Endothelial cell of umbilical vein (primary cell): ENCODE measurements at regions not wholly inside any gene's neighbourhood (a gene's known extent, or its start where the extent isn't known, plus 50 kb on each side); places are given as distances from the start of the nearest gene placed in this dataset.

ENCODE experiments used
- BruUV-seq: library from RNA; stranded (reverse); fragments of 400-500 nt; replicated peaks from 2 replicates; lab custom pipeline; 2021; lab: Mats Ljungman, UMichigan
- CTCF ChIA-PET: fragments of 300-600, 350-600 bp; sonication (Branson Sonifier 250); formaldehyde crosslinking; loops from one replicate; lab custom pipeline; 2021; ENCODE audit warnings: antibody characterized with exemption, inconsistent platforms; lab: Charles Lee
- POLR2A ChIA-PET: fragments of 300-600, 350-600 bp; sonication (Branson Sonifier 250); formaldehyde crosslinking; loops from one replicate; lab custom pipeline; 2021; ENCODE audit warnings: antibody characterized with exemption, inconsistent platforms; lab: Charles Lee
- DNase-seq: peaks from one replicate; pipeline ENCODE4 v3.0.0-alpha.2; 2011; ENCODE audit warnings: low read depth, low spot score
- FAIRE-seq: peaks from 2 replicates; lab custom pipeline; 2011; peaks lifted over from hg19 to GRCh38; lab: Jason Lieb, UNC
- H2AFZ ChIP-seq: 2 replicates; pipeline ENCODE4 v1.6.0; 2012; ENCODE audit warnings: low read depth, low read length, control low read depth, inconsistent platforms
- H3K27ac ChIP-seq: 2 replicates; pipeline ENCODE4 v1.5.1; 2011; ENCODE audit warnings: low read depth, mild to moderate bottlenecking, control low read depth, low read length, moderate library complexity; ENCODE audit not compliant: insufficient read depth
- H3K27me3 ChIP-seq, 2 experiments: 2 replicates each; pipeline versions ENCODE4 v1.6.0 to v1.6.1; 2011; ENCODE audit warnings: low read length in 2 of 2, mixed read lengths in 1 of 2; ENCODE audit not compliant: control insufficient read depth in 2 of 2, insufficient read depth in 2 of 2
- H3K36me3 ChIP-seq, 2 experiments: 2 replicates in 1 of 2; 3 replicates in 1 of 2; pipeline ENCODE4 v1.5.1; 2011; ENCODE audit warnings: low read length in 2 of 2, mild to moderate bottlenecking in 1 of 2, moderate library complexity in 1 of 2; ENCODE audit not compliant: control insufficient read depth in 2 of 2, insufficient read depth in 2 of 2; ENCODE audit errors: extremely low read depth in 1 of 2
- H3K4me1 ChIP-seq: 3 replicates; pipeline ENCODE4 v1.5.1; 2011; ENCODE audit warnings: mild to moderate bottlenecking, low read length; ENCODE audit not compliant: control insufficient read depth, insufficient read depth; ENCODE audit errors: extremely low read depth
- H3K4me2 ChIP-seq: 2 replicates; pipeline ENCODE4 v1.6.1; 2011; ENCODE audit warnings: low read length, control low read depth, mixed read lengths; ENCODE audit not compliant: insufficient read depth
- H3K4me3 ChIP-seq, 3 experiments: fragments of 200-600 bp in 1 of 3; sonication (generic), shearing (Covaris generic) in 1 of 3; replicated peaks in 1 of 3; 2 replicates each; pipeline ENCODE4 v1.5.1; 2011 to 2016; ENCODE audit warnings: control low read depth in 3 of 3, low read length in 3 of 3, mild to moderate bottlenecking in 2 of 3, inconsistent platforms in 1 of 3, low read depth in 1 of 3, moderate library complexity in 1 of 3; ENCODE audit not compliant: insufficient read depth in 1 of 3
- H3K79me2 ChIP-seq: 2 replicates; pipeline ENCODE4 v1.6.0; 2012; ENCODE audit warnings: low read length, inconsistent platforms; ENCODE audit not compliant: control insufficient read depth, insufficient read depth
- H3K9ac ChIP-seq: replicated peaks from 2 replicates; pipeline ENCODE3; 2011; ENCODE audit warnings: low read length, control low read depth; ENCODE audit not compliant: insufficient read depth; ENCODE audit errors: extremely low read depth
- H3K9me1 ChIP-seq: replicated peaks from 3 replicates; pipeline ENCODE4 v1.6.0; 2011; ENCODE audit warnings: mild to moderate bottlenecking, low read length; ENCODE audit not compliant: control insufficient read depth, insufficient read depth; ENCODE audit errors: extremely low read depth
- H3K9me3 ChIP-seq: replicated peaks from 2 replicates; pipeline ENCODE4 v1.5.1; 2012; ENCODE audit warnings: low read length, inconsistent platforms; ENCODE audit not compliant: control insufficient read depth, insufficient read depth
- H4K20me1 ChIP-seq: replicated peaks from 2 replicates; pipeline ENCODE3; 2011; ENCODE audit warnings: mild to moderate bottlenecking, low read length; ENCODE audit not compliant: control insufficient read depth, insufficient read depth; ENCODE audit errors: extremely low read depth
- EZH2 ChIP-seq: IDR thresholded peaks from 2 replicates; pipeline ENCODE4 v1.6.1; 2012; ENCODE audit warnings: borderline replicate concordance, low read depth, mild to moderate bottlenecking, moderate library complexity, low read length, inconsistent platforms; ENCODE audit not compliant: severe bottlenecking
- FOS ChIP-seq: IDR thresholded peaks from 2 replicates; pipeline ENCODE4 v1.6.1; 2011; ENCODE audit warnings: mild to moderate bottlenecking, low read length, moderate library complexity, borderline replicate concordance; ENCODE audit not compliant: insufficient read depth
- GATA2 ChIP-seq: IDR thresholded peaks from 2 replicates; pipeline ENCODE4 v1.7.0; 2011; ENCODE audit warnings: low read depth, mild to moderate bottlenecking, moderate library complexity, mixed read lengths, low read length; ENCODE audit not compliant: insufficient read length, insufficient read depth
- JUN ChIP-seq: IDR thresholded peaks from 2 replicates; pipeline ENCODE4 v1.6.1; 2011; ENCODE audit warnings: borderline replicate concordance, low read depth; ENCODE audit not compliant: insufficient read length, insufficient read depth
- MAX ChIP-seq: IDR thresholded peaks from 2 replicates; pipeline ENCODE4 v1.6.1; 2011; ENCODE audit not compliant: insufficient read depth, insufficient read length
- MYC ChIP-seq: IDR thresholded peaks from one replicate; pipeline ENCODE4 v1.6.1; 2011; ENCODE audit warnings: mild to moderate bottlenecking, low read depth, low read length
- POLR2A ChIP-seq: IDR thresholded peaks from 2 replicates; pipeline ENCODE4 v1.6.1; 2012; ENCODE audit warnings: low read depth, mild to moderate bottlenecking, control low read depth, low read length
- POLR2AphosphoS5 ChIP-seq: IDR thresholded peaks from 2 replicates; pipeline ENCODE4 v1.6.1; 2012; ENCODE audit warnings: low read depth, mild to moderate bottlenecking, control low read depth, low read length, moderate library complexity; ENCODE audit not compliant: insufficient read depth
- dilution Hi-C: fragments of 300-500 bp; cut with MboI; formaldehyde crosslinking; loops from one replicate; pipeline ENCODE4 v1.15.0; 2019; ENCODE audit warnings: low sequenced_read_pairs; ENCODE audit not compliant: extremely low pct_ligation_motif_present
- intact Hi-C: fragments of 100-400 bp; cut with micrococcal nuclease; formaldehyde crosslinking; loops from one replicate; pipeline ENCODE4 v1.10.0; 2022
- TF ChIP-seq, protein P1 (sequence below), 2 donors: IDR thresholded peaks; 1 replicate in 1 of 2; 2 replicates in 1 of 2; pipeline ENCODE4 v1.5.1; 2011; ENCODE audit warnings: low read length in 2 of 2, mild to moderate bottlenecking in 2 of 2, moderate library complexity in 2 of 2, control low read depth in 1 of 2, inconsistent platforms in 1 of 2, low read depth in 1 of 2; ENCODE audit not compliant: insufficient read depth in 1 of 2; ENCODE audit errors: extremely low read depth in 1 of 2

DNA sequence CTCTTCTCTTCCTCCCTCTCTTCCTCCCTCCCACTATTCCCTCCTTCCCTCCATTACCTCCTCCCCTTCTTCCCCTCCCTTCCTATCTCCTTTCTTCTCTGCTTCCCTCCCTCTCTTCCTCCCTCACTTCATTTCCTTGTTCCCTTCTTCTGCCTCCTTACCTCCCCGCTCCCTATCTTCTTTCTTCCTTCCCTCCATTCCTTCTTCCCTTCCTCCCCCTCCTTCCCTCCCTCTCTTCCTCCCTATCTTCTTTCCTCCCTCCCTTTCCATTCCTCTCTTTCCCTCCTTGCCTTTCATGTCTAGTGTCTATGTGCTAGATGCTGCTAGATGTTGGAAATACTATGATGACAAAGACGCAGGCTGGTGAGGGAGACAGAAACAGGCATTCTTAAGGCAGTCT is 246.0 kb downstream of the TDRD15 start:
- Histone ChIP-seq H3K4me1 (no peaks in the 10 kb centered on the region), H3K79me2 (no peaks in the 10 kb centered on the region), H3K27me3 (no peaks in the 10 kb centered on the region), H3K4me3 (no peak overlapping the region), H3K9me3 (peaks cover 4% of the 10 kb centered on the region), H3K36me3 (no peaks in the 10 kb centered on the region), H3K9ac (no peak overlapping the region), H3K9me1 (no peaks in the 10 kb centered on the region), H4K20me1 (no peaks in the 10 kb centered on the region), H2AFZ (no peak overlapping the region), H3K4me2 (no peak overlapping the region), H3K27ac (no peak overlapping the region)
- DNase-seq = no peak
- CTCF ChIA-PET = no interaction called here
- FAIRE-seq = no peak
- dilution Hi-C loops (no loop called here), intact Hi-C loops (no loop called here)
- POLR2A ChIA-PET = no interaction called here
- TF ChIP-seq POLR2A (no peak), GATA2 (no peak), JUN (no peak), MAX (no peak), MYC (no peak), FOS (no peak), EZH2 (no peak), POLR2AphosphoS5 (no peak)
- TF ChIP-seq, protein P1, sequence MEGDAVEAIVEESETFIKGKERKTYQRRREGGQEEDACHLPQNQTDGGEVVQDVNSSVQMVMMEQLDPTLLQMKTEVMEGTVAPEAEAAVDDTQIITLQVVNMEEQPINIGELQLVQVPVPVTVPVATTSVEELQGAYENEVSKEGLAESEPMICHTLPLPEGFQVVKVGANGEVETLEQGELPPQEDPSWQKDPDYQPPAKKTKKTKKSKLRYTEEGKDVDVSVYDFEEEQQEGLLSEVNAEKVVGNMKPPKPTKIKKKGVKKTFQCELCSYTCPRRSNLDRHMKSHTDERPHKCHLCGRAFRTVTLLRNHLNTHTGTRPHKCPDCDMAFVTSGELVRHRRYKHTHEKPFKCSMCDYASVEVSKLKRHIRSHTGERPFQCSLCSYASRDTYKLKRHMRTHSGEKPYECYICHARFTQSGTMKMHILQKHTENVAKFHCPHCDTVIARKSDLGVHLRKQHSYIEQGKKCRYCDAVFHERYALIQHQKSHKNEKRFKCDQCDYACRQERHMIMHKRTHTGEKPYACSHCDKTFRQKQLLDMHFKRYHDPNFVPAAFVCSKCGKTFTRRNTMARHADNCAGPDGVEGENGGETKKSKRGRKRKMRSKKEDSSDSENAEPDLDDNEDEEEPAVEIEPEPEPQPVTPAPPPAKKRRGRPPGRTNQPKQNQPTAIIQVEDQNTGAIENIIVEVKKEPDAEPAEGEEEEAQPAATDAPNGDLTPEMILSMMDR (IDR thresholded peaks at IDR 0.05; ENCODE audit: extremely low read depth in 1 of 2, insufficient read depth in 1 of 2, low read depth in 1 of 2, low read length in 2 of 2) = no peak
- no TSS peak for BruUV-seq
